Adipocyte (in vitro differentiated cells): ENCODE measurements at regions not wholly inside any gene's neighbourhood (a gene's known extent, or its start where the extent isn't known, plus 50 kb on each side); places are given as distances from the start of the nearest gene placed in this dataset.

Experiments used
- DNase-seq: peaks from one replicate; pipeline ENCODE4 v3.0.0-alpha.2; 2015; ENCODE audit warnings: low read depth
- H3K27me3 ChIP-seq: replicated peaks from 2 replicates; pipeline ENCODE4 v1.7.0; 2013; ENCODE audit warnings: mild to moderate bottlenecking, low read length, moderate library complexity; ENCODE audit not compliant: control insufficient read depth, insufficient read depth
- H3K36me3 ChIP-seq: 2 replicates; pipeline ENCODE4 v1.7.0; 2013; ENCODE audit warnings: low read length, mild to moderate bottlenecking, moderate library complexity; ENCODE audit not compliant: control insufficient read depth, insufficient read depth, severe bottlenecking
- H3K4me1 ChIP-seq: 2 replicates; pipeline ENCODE4 v1.7.0; 2013; ENCODE audit warnings: mild to moderate bottlenecking, low read length, moderate library complexity; ENCODE audit not compliant: control insufficient read depth, insufficient read depth
- H3K4me3 ChIP-seq: 2 replicates; pipeline ENCODE4 v1.7.0; 2013; ENCODE audit warnings: mild to moderate bottlenecking, low read length, moderate library complexity
- H3K9ac ChIP-seq: 2 replicates; pipeline ENCODE4 v1.7.0; 2013; ENCODE audit warnings: mild to moderate bottlenecking, low read length, moderate library complexity
- H3K9me3 ChIP-seq: 2 replicates; pipeline ENCODE4 v1.7.0; 2013; ENCODE audit warnings: mild to moderate bottlenecking, low read length, moderate library complexity; ENCODE audit not compliant: control insufficient read depth

GRCh38 chr10:6356280-6356793 lies 153.6 kb downstream of the PFKFB3 start:
- DNase-seq = no peak
- no peaks in the 10 kb centered on the region for H3K4me1 ChIP-seq
- H3K4me3 ChIP-seq = no peak overlapping the region
- no peaks in the 10 kb centered on the region for H3K27me3 ChIP-seq
- H3K9me3 ChIP-seq = peaks cover 42% of the 10 kb centered on the region
- H3K9ac ChIP-seq = no peak overlapping the region
- no peaks in the 10 kb centered on the region for H3K36me3 ChIP-seq

DNA sequence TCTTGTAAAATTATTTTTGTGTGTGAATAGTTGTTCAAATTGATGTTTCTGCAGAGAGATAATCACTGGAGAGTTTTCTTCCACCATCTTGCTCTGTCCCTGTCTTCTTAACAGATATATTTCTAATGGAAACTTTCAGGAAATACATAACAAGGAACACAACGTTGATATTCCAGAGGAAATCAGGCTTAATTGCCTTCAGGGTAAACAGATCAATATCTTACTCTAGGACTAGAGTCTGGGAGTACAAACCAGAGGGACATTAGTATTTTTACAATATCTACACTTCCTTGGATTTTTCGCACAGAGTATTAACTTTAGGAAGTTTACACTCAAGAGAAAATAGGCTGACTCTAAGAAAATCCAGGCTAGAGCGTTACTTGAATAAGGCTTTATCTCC lies 159.1 kb downstream of the PFKFB3 start:
- Histone ChIP-seq H3K4me1 (peaks cover 9% of the 10 kb centered on the region), H3K27me3 (no peaks in the 10 kb centered on the region), H3K9ac (no peak overlapping the region), H3K36me3 (no peaks in the 10 kb centered on the region), H3K9me3 (peaks cover 23% of the 10 kb centered on the region), H3K4me3 (no peak overlapping the region)
- no peak for DNase-seq

DNA sequence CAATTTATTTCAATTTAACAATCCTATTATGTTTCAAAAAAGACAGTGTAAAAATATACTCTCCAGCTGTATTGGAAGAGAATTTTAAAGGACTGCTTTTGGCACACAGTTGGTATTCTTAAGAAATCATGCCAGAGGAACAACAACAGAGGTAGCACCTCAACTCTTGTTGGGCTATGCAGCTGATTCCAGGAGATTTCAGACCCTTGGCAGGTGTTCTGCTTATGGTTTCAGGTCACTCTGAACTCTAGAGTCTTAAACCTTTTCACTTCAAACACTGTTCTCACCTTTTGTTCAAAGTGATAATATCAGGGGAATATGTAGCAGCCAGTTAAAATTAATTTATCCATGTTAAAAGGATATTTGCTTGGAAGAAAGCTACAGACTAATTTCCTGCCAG lies 160.1 kb downstream of the PFKFB3 start:
- Histone ChIP-seq H3K27me3 (peaks cover 8% of the 10 kb centered on the region), H3K9ac (no peak overlapping the region), H3K9me3 (peaks cover 21% of the 10 kb centered on the region), H3K4me1 (peaks cover 9% of the 10 kb centered on the region), H3K36me3 (no peaks in the 10 kb centered on the region), H3K4me3 (no peak overlapping the region)
- DNase-seq = no peak

GRCh38 chr10:6363511-6363910 lies 160.8 kb downstream of the PFKFB3 start:
- Histone ChIP-seq H3K4me1 (peaks cover 9% of the 10 kb centered on the region), H3K4me3 (no peak overlapping the region), H3K27me3 (peaks cover 10% of the 10 kb centered on the region), H3K9me3 (peaks cover 16% of the 10 kb centered on the region), H3K9ac (no peak overlapping the region), H3K36me3 (no peaks in the 10 kb centered on the region)
- peak; percentile 32 for DNase-seq

- Histone ChIP-seq H3K27me3 (peaks cover 10% of the 10 kb centered on the region), H3K9ac (no peak overlapping the region), H3K4me1 (peaks cover 9% of the 10 kb centered on the region), H3K9me3 (peaks cover 13% of the 10 kb centered on the region), H3K4me3 (no peak overlapping the region), H3K36me3 (no peaks in the 10 kb centered on the region)
- no peak for DNase-seq
These were observed 161.6 kb downstream of the PFKFB3 start for GRCh38 chr10:6364283-6364682.

DNA sequence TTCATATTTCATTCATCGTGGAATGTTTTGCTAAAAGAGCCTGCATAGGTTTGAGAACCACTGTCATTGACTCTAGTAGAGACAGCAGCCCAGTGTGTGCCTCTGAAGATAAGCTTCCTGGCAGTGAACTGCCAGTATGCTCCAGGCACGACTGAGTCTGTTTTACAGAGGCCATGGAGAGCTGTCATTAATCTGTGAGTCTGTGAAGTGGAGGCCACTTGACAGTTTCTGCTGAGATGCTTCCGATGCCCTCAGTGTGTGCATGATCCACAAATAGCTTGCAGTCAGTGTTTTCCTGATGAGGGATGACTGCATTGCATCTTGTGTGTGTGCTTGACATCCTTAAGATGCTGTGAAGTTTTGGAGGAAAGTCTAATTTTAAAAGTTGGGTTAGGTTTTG lies 162.2 kb downstream of the PFKFB3 start:
- H3K27me3 ChIP-seq = peaks cover 10% of the 10 kb centered on the region
- no peaks in the 10 kb centered on the region for H3K36me3 ChIP-seq
- peaks cover 10% of the 10 kb centered on the region for H3K9me3 ChIP-seq
- H3K9ac ChIP-seq = no peak overlapping the region
- H3K4me1 ChIP-seq = peaks cover 9% of the 10 kb centered on the region
- DNase-seq = no peak
- H3K4me3 ChIP-seq = no peak overlapping the region

DNA sequence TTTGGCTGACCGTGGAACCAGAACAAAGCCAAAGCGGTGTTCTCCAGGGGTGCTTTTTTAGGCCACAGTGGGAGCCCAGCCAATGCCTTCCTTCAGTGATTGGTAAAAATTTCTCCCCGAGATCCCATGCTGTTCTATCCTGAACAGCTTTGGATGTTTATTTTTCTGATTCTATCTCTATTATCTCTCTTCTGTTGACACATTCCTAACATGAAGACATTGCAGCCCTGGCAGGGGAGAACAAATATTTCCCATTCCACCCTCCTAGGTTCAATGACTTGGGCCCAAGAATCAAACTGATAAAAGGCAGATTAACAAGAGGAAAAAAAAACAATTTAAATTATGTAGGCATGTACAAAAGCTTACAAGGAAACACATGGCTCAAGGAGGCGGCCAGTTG lies 162.7 kb downstream of the PFKFB3 start:
- peak; percentile 36 for DNase-seq
- Histone ChIP-seq H3K9me3 (peaks cover 7% of the 10 kb centered on the region), H3K9ac (no peak overlapping the region), H3K4me1 (peaks cover 9% of the 10 kb centered on the region), H3K4me3 (no peak overlapping the region), H3K27me3 (peaks cover 10% of the 10 kb centered on the region), H3K36me3 (no peaks in the 10 kb centered on the region)
